HG03521 (cell line): ENCODE measurements at regions not wholly inside any gene's neighbourhood (a gene's known extent, or its start where the extent isn't known, plus 50 kb on each side); places are given as distances from the start of the nearest gene placed in this dataset.

Source experiments
- ATAC-seq: cut with Tn5 transposase; IDR thresholded peaks from one replicate; pipeline ENCODE4 v1.9.1; 2021; ENCODE audit warnings: mild to moderate bottlenecking, moderate library complexity; ENCODE audit not compliant: unreplicated experiment

DNA sequence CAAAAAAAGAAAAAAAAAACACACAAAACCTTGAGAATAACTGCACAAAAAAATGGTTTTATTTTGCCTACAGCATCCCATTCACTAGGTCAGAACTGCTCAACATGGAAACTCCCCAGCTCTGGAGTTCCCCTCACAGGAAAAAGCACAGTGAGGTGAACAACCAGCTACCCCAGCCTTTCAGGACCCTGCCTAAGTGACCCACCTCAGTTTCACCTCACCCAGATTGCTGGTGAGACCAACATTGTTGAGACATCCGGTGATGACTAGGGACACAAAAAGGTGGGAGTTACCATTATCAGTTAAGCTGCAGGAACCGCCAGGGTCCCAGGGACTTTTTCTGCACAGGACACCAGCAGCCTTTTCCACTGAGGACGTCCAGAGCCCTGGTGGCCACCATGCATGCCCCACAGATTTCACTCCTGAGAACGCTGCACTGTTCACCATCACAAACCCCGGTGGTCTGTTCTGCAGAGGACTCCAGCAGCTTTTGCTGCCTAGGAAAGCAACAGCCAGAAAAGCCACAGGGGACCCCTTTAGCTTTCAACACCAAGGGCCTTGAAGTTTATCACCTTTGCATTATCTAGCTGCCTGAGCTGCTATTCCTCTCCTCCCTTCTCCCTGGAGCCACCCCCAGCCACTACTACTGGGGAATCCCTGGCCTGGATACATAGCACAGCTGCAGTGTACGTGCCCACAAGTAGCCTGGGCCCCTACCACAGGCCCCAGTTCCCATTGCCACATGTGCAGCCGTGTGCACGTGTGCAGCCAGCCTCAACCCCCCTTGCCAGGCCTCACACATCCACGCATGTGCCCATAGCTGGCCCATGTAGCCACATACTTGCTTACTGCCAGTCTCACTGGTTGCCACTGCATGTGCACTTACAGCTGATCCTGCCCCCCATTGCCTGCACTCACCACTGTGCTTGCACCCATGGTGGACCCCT lies 62.5 kb upstream of the FAR2 start:
- ATAC-seq: no peak

- no peak for ATAC-seq
Observed at GRCh38 chr12:29088611-29089219, 60.4 kb upstream of the FAR2 start.
